ENCODE measurements at regions not wholly inside any gene's neighbourhood (a gene's known extent, or its start where the extent isn't known, plus 50 kb on each side); places are given as distances from the start of the nearest gene placed in this dataset.

DNA sequence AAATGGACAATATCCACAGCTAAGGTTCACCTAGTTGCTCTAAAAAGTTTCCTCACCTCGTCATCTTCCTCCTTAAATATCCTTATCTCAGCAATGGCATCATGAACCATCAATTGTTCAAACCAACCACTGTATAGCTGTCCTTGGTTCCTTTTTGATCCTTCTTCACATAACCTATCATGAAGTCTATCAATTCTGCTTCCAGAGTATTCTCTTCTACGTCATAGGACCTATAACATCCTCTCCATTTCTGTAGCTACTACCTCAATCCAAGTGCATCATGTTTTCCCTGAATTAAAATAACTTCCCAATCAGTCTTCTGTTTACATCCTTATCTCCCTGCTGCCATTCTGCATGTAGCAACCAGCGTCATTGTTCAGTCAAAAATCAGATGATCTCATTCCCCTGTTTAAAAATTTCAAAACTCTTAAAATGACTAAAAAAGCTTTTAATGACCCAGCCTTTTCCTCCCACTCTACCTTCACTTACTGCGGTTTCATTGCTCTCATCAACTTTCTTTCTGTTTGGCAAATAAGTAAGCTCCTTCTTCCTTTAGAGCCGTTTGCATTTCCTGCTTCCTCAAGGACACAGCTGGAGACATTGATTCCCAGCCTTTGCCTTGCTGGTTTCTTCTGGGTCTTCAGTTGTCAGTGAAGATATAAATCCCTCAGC, 223.9 kb upstream of the MIR17HG start:
- no peak overlapping the region for H2BK15ac ChIP-seq (ENCODE audit: low read depth, low read length)
- no peaks in the 10 kb centered on the region for H3K9me3 ChIP-seq (ENCODE audit: control insufficient read depth, insufficient read depth, low read length)
- ChIA-PET POLR2A (ENCODE audit: unreplicated experiment) (no interaction called here), CTCF (no interaction called here)
- 30% methylated on average over 2 of the region's 5 CpGs; no CpG with 5 or more reads in 1 of the 2 experiments for WGBS, 2 experiments (ENCODE audit: extremely low coverage in 2 of 2, insufficient read length in 1 of 2)
- no TSS peak for BruUV-seq (replicated peaks)
- ATAC-seq (ENCODE audit: low read depth) (no peak), DNase-seq (no peak)
- no peak overlapping the region for H2AFZ ChIP-seq (replicated peaks; ENCODE audit: low read length, poor library complexity)
- H3K23ac ChIP-seq (ENCODE audit: low read depth, low read length): no peak overlapping the region
- dilution Hi-C loops (cut with HindIII; ENCODE audit: low sequenced_read_pairs, unreplicated experiment) (no loop called here), intact Hi-C loops (cut with micrococcal nuclease) (no loop called here), in situ Hi-C loops (cut with MboI; ENCODE audit: low sequenced_read_pairs) (no loop called here)
- no peak for TF ChIP-seq CEBPB (IDR thresholded peaks at IDR 0.05; ENCODE audit: low read depth, low read length)
- no peak for TF ChIP-seq MAFK (IDR thresholded peaks at IDR 0.05; ENCODE audit: low read depth, low read length)
- H2BK20ac ChIP-seq (ENCODE audit: low read depth, low read length): no peak overlapping the region
- H2BK120ac ChIP-seq (ENCODE audit: low read depth, low read length): no peak overlapping the region
- H3K4me1 ChIP-seq (ENCODE audit: control insufficient read depth, insufficient read depth, low read length): no peaks in the 10 kb centered on the region
- no peak overlapping the region for H3K18ac ChIP-seq (ENCODE audit: low read depth, low read length)
- no peak overlapping the region for H3K9ac ChIP-seq (ENCODE audit: low read depth, low read length)
- no peak overlapping the region for H3K4ac ChIP-seq (ENCODE audit: low read depth, low read length)
- H3K27me3 ChIP-seq (ENCODE audit: control insufficient read depth, insufficient read depth, low read length): no peaks in the 10 kb centered on the region
- H3K4me2 ChIP-seq (ENCODE audit: low read depth, low read length): no peak overlapping the region
- H3K27ac ChIP-seq (ENCODE audit: insufficient read depth, low read length): no peak overlapping the region
- no peak overlapping the region for H2AK9ac ChIP-seq (replicated peaks; ENCODE audit: low read depth, low read length, poor library complexity)
- H3K4me3 ChIP-seq (ENCODE audit: insufficient read depth, low read depth, low read length): no peak overlapping the region
- H4K20me1 ChIP-seq (ENCODE audit: insufficient read depth, low read length): no peaks in the 10 kb centered on the region
- no peak overlapping the region for H3K14ac ChIP-seq (replicated peaks; ENCODE audit: low read depth, low read length)
- no peak overlapping the region for H4K8ac ChIP-seq (ENCODE audit: low read depth in 2 of 2, low read length in 2 of 2)
- no peak overlapping the region for H2AK5ac ChIP-seq (ENCODE audit: low read depth, low read length)
- H4K5ac ChIP-seq (ENCODE audit: low read depth, low read length): no peak overlapping the region
- H3K36me3 ChIP-seq (ENCODE audit: control insufficient read depth, insufficient read depth, low read length): no peaks in the 10 kb centered on the region
- no peaks in the 10 kb centered on the region for H3K9me1 ChIP-seq (ENCODE audit: insufficient read depth, low read length)
- no peak overlapping the region for H3K56ac ChIP-seq (ENCODE audit: extremely low read depth, insufficient read depth, low read length)
- no peaks in the 10 kb centered on the region for H3K79me1 ChIP-seq (ENCODE audit: low read depth in 1 of 2, low read length in 2 of 2)
- H2BK5ac ChIP-seq (ENCODE audit: low read depth, low read length, poor library complexity, severe bottlenecking): no peak overlapping the region
- H4K91ac ChIP-seq (ENCODE audit: insufficient read depth, low read depth, low read length): no peak overlapping the region

All from IMR-90 (cell line).